ENCODE measurements at regions not wholly inside any gene's neighbourhood (a gene's known extent, or its start where the extent isn't known, plus 50 kb on each side); places are given as distances from the start of the nearest gene placed in this dataset.

DNA sequence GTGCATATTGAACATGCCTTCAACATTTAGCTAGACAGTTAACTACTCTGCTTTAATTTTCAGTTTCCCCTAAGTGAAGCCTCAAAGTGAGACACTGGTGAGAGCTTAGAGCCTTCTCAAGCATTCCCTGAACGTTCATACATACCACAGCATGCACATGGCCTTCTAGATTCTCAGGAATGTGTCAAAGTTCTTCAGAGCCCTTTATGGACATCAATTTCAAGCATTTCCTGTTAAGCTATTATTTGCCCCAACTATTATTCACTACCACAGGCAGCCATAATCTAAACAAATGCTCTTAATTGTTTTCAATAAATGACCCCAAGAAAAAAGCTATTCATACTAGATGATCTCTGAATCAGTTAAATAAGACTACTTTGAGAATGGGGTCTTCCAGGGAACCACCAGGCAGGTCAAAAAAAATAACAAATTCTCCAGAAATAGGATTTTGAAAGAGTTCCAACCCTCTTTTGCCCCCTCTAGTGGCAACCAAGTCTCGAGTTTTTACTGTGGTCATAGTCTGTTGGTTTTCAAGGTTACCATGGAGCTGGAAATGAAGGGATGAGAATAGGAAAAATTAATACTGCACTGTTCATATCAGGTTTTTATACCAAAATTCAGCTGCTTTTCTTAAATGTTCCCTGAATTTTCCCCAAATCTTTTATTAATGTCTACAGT, 235.4 kb downstream of the RAB28 start:
- Histone ChIP-seq H3K9me3 (ENCODE audit: control insufficient read depth in 1 of 2, low read length in 2 of 2) (peaks cover 0 to 9% of the 10 kb centered on the region in 2 donors), H3K27me3 (ENCODE audit: low read depth, low read length) (no peaks in the 10 kb centered on the region), H3K27ac (ENCODE audit: low read length) (no peak overlapping the region), H3K36me3 (ENCODE audit: control insufficient read depth in 1 of 2, insufficient read depth in 2 of 2, low read length in 2 of 2) (no peaks in the 10 kb centered on the region), H3K4me3 (ENCODE audit: low read depth in 1 of 2, low read length in 2 of 2) (no peak overlapping the region), H3K4me1 (ENCODE audit: control insufficient read depth in 1 of 2, insufficient read depth in 2 of 2, low read length in 2 of 2) (no peaks in the 10 kb centered on the region)

DNA sequence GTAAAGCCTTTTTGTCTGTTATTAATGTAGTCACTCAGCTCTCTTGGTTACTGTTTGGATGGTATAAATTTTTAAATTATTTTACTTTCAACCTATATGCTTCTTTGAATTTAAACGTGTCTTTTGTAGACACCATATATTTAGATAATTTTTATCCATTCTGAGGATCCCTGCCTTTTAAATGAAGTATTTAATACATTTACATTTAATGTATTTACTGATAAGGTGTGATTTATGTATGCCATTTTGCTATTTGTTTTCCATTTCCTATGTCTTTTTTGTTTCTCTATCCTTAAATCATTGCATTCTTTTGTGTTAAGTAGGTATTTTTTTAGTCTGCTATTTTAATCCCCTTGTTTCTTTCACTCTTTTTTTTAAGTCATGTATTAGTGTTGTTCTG, 238.0 kb downstream of the RAB28 start:
- H3K27ac ChIP-seq (ENCODE audit: low read length) = no peak overlapping the region
- H3K4me3 ChIP-seq (ENCODE audit: low read depth in 1 of 2, low read length in 2 of 2) = no peak overlapping the region
- H3K36me3 ChIP-seq (ENCODE audit: control insufficient read depth in 1 of 2, insufficient read depth in 2 of 2, low read length in 2 of 2) = no peaks in the 10 kb centered on the region
- peaks cover 0 to 9% of the 10 kb centered on the region in 2 donors for H3K9me3 ChIP-seq (ENCODE audit: control insufficient read depth in 1 of 2, low read length in 2 of 2)
- no peaks in the 10 kb centered on the region for H3K27me3 ChIP-seq (ENCODE audit: low read depth, low read length)
- no peaks in the 10 kb centered on the region for H3K4me1 ChIP-seq (ENCODE audit: control insufficient read depth in 1 of 2, insufficient read depth in 2 of 2, low read length in 2 of 2)

DNA sequence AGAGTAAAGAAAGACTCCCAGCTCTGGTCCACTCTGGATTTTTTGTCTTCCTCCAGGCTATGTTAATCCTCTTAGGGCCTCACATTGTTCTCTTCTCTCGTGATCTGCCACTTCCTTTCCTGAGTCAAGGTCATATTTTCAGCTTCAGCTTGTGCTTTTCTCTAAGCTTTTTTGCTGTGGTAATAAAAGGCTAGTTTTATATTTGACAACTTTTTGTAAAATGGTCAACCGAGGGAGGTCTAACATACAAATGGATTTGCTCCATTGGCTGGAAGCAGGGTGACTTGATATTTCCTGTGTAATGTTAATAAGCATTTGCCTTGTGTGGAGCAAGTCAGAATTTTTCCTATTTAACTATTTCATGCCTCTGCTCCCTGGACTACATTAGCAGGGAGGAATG, 239.7 kb downstream of the RAB28 start:
- H3K4me3 ChIP-seq (ENCODE audit: low read depth in 1 of 2, low read length in 2 of 2) = no peak overlapping the region

GRCh38 chr4:13243152-13243551, 241.0 kb downstream of the RAB28 start:
- Histone ChIP-seq H3K4me1 (ENCODE audit: control insufficient read depth in 1 of 2, insufficient read depth in 2 of 2, low read length in 2 of 2) (no peaks in the 10 kb centered on the region), H3K36me3 (ENCODE audit: control insufficient read depth in 1 of 2, insufficient read depth in 2 of 2, low read length in 2 of 2) (no peaks in the 10 kb centered on the region), H3K4me3 (ENCODE audit: low read depth in 1 of 2, low read length in 2 of 2) (no peak overlapping the region), H3K27me3 (ENCODE audit: low read depth, low read length) (no peaks in the 10 kb centered on the region), H3K9me3 (ENCODE audit: control insufficient read depth in 1 of 2, low read length in 2 of 2) (peaks cover 0 to 9% of the 10 kb centered on the region in 2 donors), H3K27ac (ENCODE audit: low read length) (no peak overlapping the region)

More for the DNA sequence above, 239.7 kb downstream of the RAB28 start:
- H3K9me3 ChIP-seq (ENCODE audit: control insufficient read depth in 1 of 2, low read length in 2 of 2) = peaks cover 0 to 9% of the 10 kb centered on the region in 2 donors
- H3K4me1 ChIP-seq (ENCODE audit: control insufficient read depth in 1 of 2, insufficient read depth in 2 of 2, low read length in 2 of 2) = no peaks in the 10 kb centered on the region
- H3K27ac ChIP-seq (ENCODE audit: low read length) = no peak overlapping the region
- no peaks in the 10 kb centered on the region for H3K36me3 ChIP-seq (ENCODE audit: control insufficient read depth in 1 of 2, insufficient read depth in 2 of 2, low read length in 2 of 2)
- H3K27me3 ChIP-seq (ENCODE audit: low read depth, low read length) = no peaks in the 10 kb centered on the region

GRCh38 chr4:13240066-13240465, 244.1 kb downstream of the RAB28 start:
- Histone ChIP-seq H3K4me1 (ENCODE audit: control insufficient read depth in 1 of 2, insufficient read depth in 2 of 2, low read length in 2 of 2) (no peaks in the 10 kb centered on the region), H3K27ac (ENCODE audit: low read length) (no peak overlapping the region), H3K27me3 (ENCODE audit: low read depth, low read length) (no peaks in the 10 kb centered on the region), H3K36me3 (ENCODE audit: control insufficient read depth in 1 of 2, insufficient read depth in 2 of 2, low read length in 2 of 2) (no peaks in the 10 kb centered on the region), H3K4me3 (ENCODE audit: low read depth in 1 of 2, low read length in 2 of 2) (no peak overlapping the region), H3K9me3 (ENCODE audit: control insufficient read depth in 1 of 2, low read length in 2 of 2) (peaks cover 0 to under 1% of the 10 kb centered on the region in 2 donors)

- Histone ChIP-seq H3K36me3 (ENCODE audit: control insufficient read depth in 1 of 2, insufficient read depth in 2 of 2, low read length in 2 of 2) (no peaks in the 10 kb centered on the region), H3K27ac (ENCODE audit: low read length) (no peak overlapping the region), H3K9me3 (ENCODE audit: control insufficient read depth in 1 of 2, low read length in 2 of 2) (no peaks in the 10 kb centered on the region), H3K27me3 (ENCODE audit: low read depth, low read length) (no peaks in the 10 kb centered on the region), H3K4me1 (ENCODE audit: control insufficient read depth in 1 of 2, insufficient read depth in 2 of 2, low read length in 2 of 2) (no peaks in the 10 kb centered on the region), H3K4me3 (ENCODE audit: low read depth in 1 of 2, low read length in 2 of 2) (no peak overlapping the region)
These were observed 245.2 kb downstream of the RAB28 start for GRCh38 chr4:13238936-13239335.

DNA sequence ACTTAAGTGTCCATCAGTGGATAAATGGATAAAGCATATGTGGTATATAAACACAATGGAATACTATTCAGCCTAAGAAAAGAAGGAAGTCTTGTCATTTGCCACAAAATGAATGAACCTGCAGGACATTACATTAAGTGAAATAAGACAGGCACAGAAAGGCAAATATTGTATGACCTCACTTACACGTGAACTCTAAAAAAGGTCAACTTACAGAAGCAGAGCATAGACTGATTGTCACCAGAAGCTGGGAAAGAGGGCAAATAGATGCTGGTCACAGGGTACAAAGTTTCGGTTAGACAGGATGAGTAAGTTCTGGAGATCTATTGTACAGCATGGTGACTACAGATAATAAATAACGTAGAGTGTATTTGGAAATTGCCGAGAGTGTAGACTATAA, 247.7 kb downstream of the RAB28 start:
- Histone ChIP-seq H3K4me1 (ENCODE audit: control insufficient read depth in 1 of 2, insufficient read depth in 2 of 2, low read length in 2 of 2) (no peaks in the 10 kb centered on the region), H3K4me3 (ENCODE audit: low read depth in 1 of 2, low read length in 2 of 2) (no peak overlapping the region), H3K27me3 (ENCODE audit: low read depth, low read length) (no peaks in the 10 kb centered on the region), H3K9me3 (ENCODE audit: control insufficient read depth in 1 of 2, low read length in 2 of 2) (no peaks in the 10 kb centered on the region), H3K36me3 (ENCODE audit: control insufficient read depth in 1 of 2, insufficient read depth in 2 of 2, low read length in 2 of 2) (no peaks in the 10 kb centered on the region), H3K27ac (ENCODE audit: low read length) (no peak overlapping the region)

GRCh38 chr4:13233755-13234154, 250.4 kb downstream of the RAB28 start:
- H3K4me3 ChIP-seq (ENCODE audit: low read depth in 1 of 2, low read length in 2 of 2) = no peak overlapping the region
- H3K36me3 ChIP-seq (ENCODE audit: control insufficient read depth in 1 of 2, insufficient read depth in 2 of 2, low read length in 2 of 2) = no peaks in the 10 kb centered on the region
- no peaks in the 10 kb centered on the region for H3K9me3 ChIP-seq (ENCODE audit: control insufficient read depth in 1 of 2, low read length in 2 of 2)
- no peak overlapping the region for H3K27ac ChIP-seq (ENCODE audit: low read length)
- no peaks in the 10 kb centered on the region for H3K4me1 ChIP-seq (ENCODE audit: control insufficient read depth in 1 of 2, insufficient read depth in 2 of 2, low read length in 2 of 2)
- no peaks in the 10 kb centered on the region for H3K27me3 ChIP-seq (ENCODE audit: low read depth, low read length)

DNA sequence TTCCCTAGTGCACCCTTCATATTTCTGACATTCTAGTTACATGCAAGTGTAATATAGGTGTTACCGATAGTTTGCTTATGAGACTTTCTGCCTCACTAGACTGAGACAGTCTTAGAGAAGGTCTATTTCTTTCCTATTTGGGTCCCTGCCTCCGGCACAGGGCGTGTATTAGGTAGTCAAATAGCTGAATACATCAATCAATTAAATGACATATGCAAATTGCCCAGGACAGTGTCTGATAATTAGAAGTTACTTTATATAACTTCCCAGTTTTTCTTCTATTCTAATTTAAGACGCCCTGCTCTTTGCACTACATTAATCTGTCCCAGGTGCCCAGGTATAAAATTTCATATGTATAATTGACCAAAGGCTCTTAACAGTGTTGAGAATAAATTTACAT, 264.2 kb downstream of the RAB28 start:
- Histone ChIP-seq H3K36me3 (ENCODE audit: control insufficient read depth in 1 of 2, insufficient read depth in 2 of 2, low read length in 2 of 2) (no peaks in the 10 kb centered on the region), H3K4me1 (ENCODE audit: control insufficient read depth in 1 of 2, insufficient read depth in 2 of 2, low read length in 2 of 2) (peaks cover 0 to 13% of the 10 kb centered on the region in 2 donors), H3K9me3 (ENCODE audit: control insufficient read depth in 1 of 2, low read length in 2 of 2) (no peaks in the 10 kb centered on the region), H3K27me3 (ENCODE audit: low read depth, low read length) (no peaks in the 10 kb centered on the region), H3K27ac (ENCODE audit: low read length) (no peak overlapping the region), H3K4me3 (ENCODE audit: low read depth in 1 of 2, low read length in 2 of 2) (no peak overlapping the region)

- no peak overlapping the region for H3K27ac ChIP-seq (ENCODE audit: low read length)
These were observed 265.7 kb downstream of the RAB28 start for GRCh38 chr4:13218326-13218958.

DNA sequence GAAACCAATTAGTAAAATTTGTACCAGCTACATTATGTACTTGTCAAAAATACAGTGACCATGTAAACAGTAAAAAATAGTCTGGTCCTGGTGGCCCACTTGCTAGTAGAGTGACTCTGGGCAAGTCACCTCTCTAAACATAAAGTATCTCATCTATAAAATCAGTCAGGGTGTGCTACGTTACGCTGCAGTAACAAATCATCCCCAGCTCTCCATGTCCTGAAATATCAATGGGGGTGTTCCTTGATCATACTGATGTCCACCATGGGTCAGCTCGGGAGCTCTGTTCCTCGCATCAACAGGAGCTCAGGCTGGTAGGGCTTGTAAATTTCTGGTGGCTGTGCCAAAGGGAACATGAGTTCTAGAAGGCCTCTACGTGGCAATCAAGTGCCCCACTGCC, 268.6 kb downstream of the RAB28 start:
- no peaks in the 10 kb centered on the region for H3K27me3 ChIP-seq (ENCODE audit: low read depth, low read length)
- peaks cover 0 to 13% of the 10 kb centered on the region in 2 donors for H3K4me1 ChIP-seq (ENCODE audit: control insufficient read depth in 1 of 2, insufficient read depth in 2 of 2, low read length in 2 of 2)
- no peak overlapping the region for H3K4me3 ChIP-seq (ENCODE audit: low read depth in 1 of 2, low read length in 2 of 2)
- no peak overlapping the region for H3K27ac ChIP-seq (ENCODE audit: low read length)
- no peaks in the 10 kb centered on the region for H3K9me3 ChIP-seq (ENCODE audit: control insufficient read depth in 1 of 2, low read length in 2 of 2)
- H3K36me3 ChIP-seq (ENCODE audit: control insufficient read depth in 1 of 2, insufficient read depth in 2 of 2, low read length in 2 of 2) = no peaks in the 10 kb centered on the region

More at GRCh38 chr4:13218326-13218958, 265.7 kb downstream of the RAB28 start:
- Histone ChIP-seq H3K27me3 (ENCODE audit: low read depth, low read length) (no peaks in the 10 kb centered on the region), H3K4me3 (ENCODE audit: low read depth in 1 of 2, low read length in 2 of 2) (no peak overlapping the region), H3K9me3 (ENCODE audit: control insufficient read depth in 1 of 2, low read length in 2 of 2) (no peaks in the 10 kb centered on the region), H3K4me1 (ENCODE audit: control insufficient read depth in 1 of 2, insufficient read depth in 2 of 2, low read length in 2 of 2) (peaks cover 0 to 13% of the 10 kb centered on the region in 2 donors), H3K36me3 (ENCODE audit: control insufficient read depth in 1 of 2, insufficient read depth in 2 of 2, low read length in 2 of 2) (no peaks in the 10 kb centered on the region)

DNA sequence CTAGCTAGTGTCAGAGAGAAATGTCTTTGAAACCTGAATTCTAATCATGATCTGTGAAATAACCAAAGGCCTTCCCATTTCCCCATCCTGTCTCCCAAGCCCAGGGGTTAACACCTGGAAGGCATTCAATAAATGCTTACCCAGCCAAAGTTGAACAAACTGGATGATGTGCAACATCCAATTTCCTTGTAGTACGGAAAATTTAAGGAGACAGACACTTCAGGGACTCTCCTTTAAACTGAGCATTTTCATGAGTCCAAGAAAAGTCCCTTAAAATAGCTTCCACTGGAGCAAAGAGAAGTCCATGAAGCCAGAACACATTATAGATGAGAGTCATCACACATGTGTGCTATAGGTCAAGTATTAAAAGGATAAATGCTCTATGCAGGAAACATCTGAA, 271.2 kb downstream of the RAB28 start:
- no peaks in the 10 kb centered on the region for H3K36me3 ChIP-seq (ENCODE audit: control insufficient read depth in 1 of 2, insufficient read depth in 2 of 2, low read length in 2 of 2)
- H3K4me3 ChIP-seq (ENCODE audit: low read depth in 1 of 2, low read length in 2 of 2) = no peak overlapping the region
- no peak overlapping the region for H3K27ac ChIP-seq (ENCODE audit: low read length)
- H3K27me3 ChIP-seq (ENCODE audit: low read depth, low read length) = no peaks in the 10 kb centered on the region
- H3K9me3 ChIP-seq (ENCODE audit: control insufficient read depth in 1 of 2, low read length in 2 of 2) = no peaks in the 10 kb centered on the region
- H3K4me1 ChIP-seq (ENCODE audit: control insufficient read depth in 1 of 2, insufficient read depth in 2 of 2, low read length in 2 of 2) = peaks cover 0 to under 1% of the 10 kb centered on the region in 2 donors
